Natural killer cell (primary cell): ENCODE measurements at regions not wholly inside any gene's neighbourhood (a gene's known extent, or its start where the extent isn't known, plus 50 kb on each side); places are given as distances from the start of the nearest gene placed in this dataset.

Experiments
- ATAC-seq, 3 donors: fragments of 150-1000 bp in 2 of 3; fragments of 200-7000 bp in 1 of 3; cut with Tn5 transposase; 1 replicate in 1 of 3; 2 replicates in 2 of 3; pipeline ENCODE4 v1.10.0; 2021; ENCODE audit warnings: mild to moderate bottlenecking in 2 of 3, moderate library complexity in 2 of 3
- DNase-seq, 2 donors: peaks; one replicate each; pipeline versions ENCODE4 v3.0.0 to v3.0.0-alpha.2; 2013 to 2021; ENCODE audit warnings: mixed read lengths in 1 of 2
- H3K27ac ChIP-seq: one replicate; pipeline ENCODE4 v1.5.1; 2013; ENCODE audit warnings: mild to moderate bottlenecking, low read length
- H3K27me3 ChIP-seq: one replicate; pipeline ENCODE4 v1.6.1; 2013; ENCODE audit warnings: low read length; ENCODE audit not compliant: control insufficient read depth, insufficient read depth
- H3K36me3 ChIP-seq: one replicate; pipeline ENCODE4 v1.6.1; 2013; ENCODE audit warnings: low read length; ENCODE audit not compliant: control insufficient read depth, insufficient read depth
- H3K4me1 ChIP-seq: one replicate; pipeline ENCODE4 v1.6.1; 2013; ENCODE audit warnings: low read length; ENCODE audit not compliant: control insufficient read depth, insufficient read depth
- H3K4me3 ChIP-seq: one replicate; pipeline ENCODE4 v1.5.1; 2013; ENCODE audit warnings: low read length
- H3K9me3 ChIP-seq: one replicate; pipeline ENCODE4 v1.6.1; 2013; ENCODE audit warnings: low read length; ENCODE audit not compliant: control insufficient read depth, insufficient read depth
- H3K27ac Mint-ChIP-seq, 2 donors: one replicate each; pipeline ENCODE4 v1.8.0; 2022; ENCODE audit warnings: mild to moderate bottlenecking in 2 of 2, mixed read lengths in 2 of 2, moderate library complexity in 1 of 2
- H3K27me3 Mint-ChIP-seq, 2 donors: one replicate each; pipeline ENCODE4 v1.8.0; 2022; ENCODE audit warnings: low read depth in 2 of 2, mixed read lengths in 2 of 2
- H3K36me3 Mint-ChIP-seq: one replicate; pipeline ENCODE4 v1.8.0; 2022; ENCODE audit warnings: mixed read lengths
- H3K4me1 Mint-ChIP-seq, 2 donors: one replicate each; pipeline ENCODE4 v1.8.0; 2022; ENCODE audit warnings: mixed read lengths in 2 of 2
- H3K4me3 Mint-ChIP-seq: one replicate; pipeline ENCODE4 v1.8.0; 2022; ENCODE audit warnings: mild to moderate bottlenecking, moderate library complexity, mixed read lengths
- H3K9me3 Mint-ChIP-seq, 2 donors: one replicate each; pipeline ENCODE4 v1.8.0; 2022; ENCODE audit warnings: mixed read lengths in 2 of 2
- WGBS: methylation state at CpG from one replicate; pipeline ENCODE4 v1.1.7; 2013; ENCODE audit warnings: missing lambda C conversion rate; ENCODE audit not compliant: insufficient coverage; 5-methylcytosine and 5-hydroxymethylcytosine counted together
- intact Hi-C: fragments of 100-400 bp; cut with micrococcal nuclease; formaldehyde crosslinking; loops from one replicate; pipeline ENCODE4 v1.14.2; 2022
- TF ChIP-seq, protein P1 (sequence below): fragments of 200-600 bp; IDR thresholded peaks from one replicate; pipeline ENCODE4 v1.8.0; 2022; ENCODE audit warnings: antibody characterized with exemption

DNA sequence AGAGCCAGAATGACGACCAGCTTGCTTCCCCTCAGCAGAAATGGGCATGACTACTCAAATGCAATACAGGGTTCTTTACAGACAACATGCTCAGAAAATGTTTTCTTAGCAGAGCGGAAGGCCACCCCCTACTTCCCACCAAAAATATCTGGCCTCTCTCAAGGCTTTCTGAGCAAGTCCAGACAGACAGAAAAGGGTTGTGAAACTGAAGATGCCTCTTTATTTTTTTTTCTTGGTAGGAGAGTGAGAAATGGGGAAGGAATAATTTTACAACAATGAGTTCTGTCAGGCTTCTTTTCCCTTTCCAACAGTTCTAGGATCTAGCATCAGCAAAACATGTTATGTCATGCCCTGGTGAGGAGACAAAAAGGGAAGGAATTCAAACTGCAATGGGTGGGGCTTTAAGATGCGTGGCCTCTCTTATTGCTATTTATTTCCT, 172.0 kb upstream of the CAMK1G start:
- no peak overlapping the region for H3K4me3 Mint-ChIP-seq
- no peaks in the 10 kb centered on the region for H3K36me3 Mint-ChIP-seq
- Histone ChIP-seq H3K4me3 (no peak overlapping the region), H3K27ac (no peak overlapping the region), H3K4me1 (no peaks in the 10 kb centered on the region), H3K36me3 (no peaks in the 10 kb centered on the region), H3K27me3 (no peaks in the 10 kb centered on the region), H3K9me3 (no peaks in the 10 kb centered on the region)
- intact Hi-C loops: no loop called here
- no peaks in the 10 kb centered on the region for H3K4me1 Mint-ChIP-seq
- whole genome bisulfite sequencing: 57% methylated on average over 2 of the region's 3 CpGs
- TF ChIP-seq, protein P1, sequence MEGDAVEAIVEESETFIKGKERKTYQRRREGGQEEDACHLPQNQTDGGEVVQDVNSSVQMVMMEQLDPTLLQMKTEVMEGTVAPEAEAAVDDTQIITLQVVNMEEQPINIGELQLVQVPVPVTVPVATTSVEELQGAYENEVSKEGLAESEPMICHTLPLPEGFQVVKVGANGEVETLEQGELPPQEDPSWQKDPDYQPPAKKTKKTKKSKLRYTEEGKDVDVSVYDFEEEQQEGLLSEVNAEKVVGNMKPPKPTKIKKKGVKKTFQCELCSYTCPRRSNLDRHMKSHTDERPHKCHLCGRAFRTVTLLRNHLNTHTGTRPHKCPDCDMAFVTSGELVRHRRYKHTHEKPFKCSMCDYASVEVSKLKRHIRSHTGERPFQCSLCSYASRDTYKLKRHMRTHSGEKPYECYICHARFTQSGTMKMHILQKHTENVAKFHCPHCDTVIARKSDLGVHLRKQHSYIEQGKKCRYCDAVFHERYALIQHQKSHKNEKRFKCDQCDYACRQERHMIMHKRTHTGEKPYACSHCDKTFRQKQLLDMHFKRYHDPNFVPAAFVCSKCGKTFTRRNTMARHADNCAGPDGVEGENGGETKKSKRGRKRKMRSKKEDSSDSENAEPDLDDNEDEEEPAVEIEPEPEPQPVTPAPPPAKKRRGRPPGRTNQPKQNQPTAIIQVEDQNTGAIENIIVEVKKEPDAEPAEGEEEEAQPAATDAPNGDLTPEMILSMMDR: no peak
- H3K27ac Mint-ChIP-seq: no peak overlapping the region
- DNase-seq (no peak), ATAC-seq (no peak)
- H3K27me3 Mint-ChIP-seq: peaks cover 8 to 11% of the 10 kb centered on the region in 2 donors
- peaks cover 0 to 3% of the 10 kb centered on the region in 2 donors for H3K9me3 Mint-ChIP-seq

GRCh38 chr1:209412036-209412435, 171.5 kb upstream of the CAMK1G start:
- H3K4me1 ChIP-seq: no peaks in the 10 kb centered on the region
- H3K27ac ChIP-seq: no peak overlapping the region
- Mint-ChIP-seq H3K27ac (no peak overlapping the region), H3K9me3 (peaks cover 0 to 3% of the 10 kb centered on the region in 2 donors), H3K4me1 (no peaks in the 10 kb centered on the region), H3K4me3 (no peak overlapping the region), H3K27me3 (peaks cover 8 to 11% of the 10 kb centered on the region in 2 donors), H3K36me3 (no peaks in the 10 kb centered on the region)
- TF ChIP-seq, protein P1: no peak
- intact Hi-C loops: no loop called here
- DNase-seq (no peak), ATAC-seq (no peak)
- no peaks in the 10 kb centered on the region for H3K36me3 ChIP-seq
- no peak overlapping the region for H3K4me3 ChIP-seq
- no peaks in the 10 kb centered on the region for H3K9me3 ChIP-seq
- no peaks in the 10 kb centered on the region for H3K27me3 ChIP-seq

- Mint-ChIP-seq H3K27me3 (peaks cover 11 to 13% of the 10 kb centered on the region in 2 donors), H3K9me3 (peaks cover 0 to 3% of the 10 kb centered on the region in 2 donors), H3K27ac (no peak overlapping the region), H3K4me3 (no peak overlapping the region), H3K4me1 (no peaks in the 10 kb centered on the region), H3K36me3 (no peaks in the 10 kb centered on the region)
- Histone ChIP-seq H3K4me1 (no peaks in the 10 kb centered on the region), H3K27ac (no peak overlapping the region), H3K36me3 (no peaks in the 10 kb centered on the region), H3K27me3 (no peaks in the 10 kb centered on the region), H3K4me3 (no peak overlapping the region), H3K9me3 (no peaks in the 10 kb centered on the region)
- TF ChIP-seq, protein P1: no peak
- WGBS: 66% methylated on average over 1 of the region's 1 CpG
- DNase-seq (no peak), ATAC-seq (no peak)
- intact Hi-C loops: no loop called here
These were observed 170.9 kb upstream of the CAMK1G start for GRCh38 chr1:209412566-209412965.

DNA sequence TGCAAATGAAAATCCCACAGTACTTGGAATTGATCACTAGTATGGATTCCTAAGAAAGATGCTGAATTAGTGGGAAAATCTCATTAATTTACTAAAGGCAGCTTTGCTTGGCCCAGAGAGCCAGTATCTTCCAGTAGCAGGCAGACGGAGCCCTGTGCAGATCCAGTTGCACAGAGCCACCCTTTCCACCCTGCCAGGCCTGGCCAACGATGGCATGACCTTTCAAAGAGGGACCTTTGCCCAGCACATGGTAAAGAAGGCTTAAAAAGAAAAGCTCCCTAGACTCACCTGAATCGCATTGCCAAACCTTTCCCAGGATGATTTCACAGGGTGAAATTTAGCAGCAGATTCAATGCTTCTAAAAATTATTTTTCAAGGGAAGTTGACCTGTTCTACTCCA, 170.5 kb upstream of the CAMK1G start:
- H3K27ac Mint-ChIP-seq: no peak overlapping the region
- WGBS: 80% methylated on average over 3 of the region's 3 CpGs
- DNase-seq (no peak), ATAC-seq (no peak)
- H3K9me3 Mint-ChIP-seq: peaks cover 0 to 3% of the 10 kb centered on the region in 2 donors
- H3K27me3 Mint-ChIP-seq: peaks cover 11 to 14% of the 10 kb centered on the region in 2 donors
- Histone ChIP-seq H3K9me3 (no peaks in the 10 kb centered on the region), H3K36me3 (no peaks in the 10 kb centered on the region), H3K27ac (no peak overlapping the region), H3K4me3 (no peak overlapping the region), H3K27me3 (no peaks in the 10 kb centered on the region), H3K4me1 (no peaks in the 10 kb centered on the region)
- H3K4me1 Mint-ChIP-seq: no peaks in the 10 kb centered on the region
- no peak overlapping the region for H3K4me3 Mint-ChIP-seq
- H3K36me3 Mint-ChIP-seq: no peaks in the 10 kb centered on the region
- TF ChIP-seq, protein P1: no peak
- intact Hi-C loops: no loop called here
